GM18868 (cell line): ENCODE measurements at regions not wholly inside any gene's neighbourhood (a gene's known extent, or its start where the extent isn't known, plus 50 kb on each side); places are given as distances from the start of the nearest gene placed in this dataset.

ENCODE experiments used
- ATAC-seq: cut with Tn5 transposase; IDR thresholded peaks from one replicate; pipeline ENCODE4 v1.9.1; 2021; ENCODE audit warnings: mild to moderate bottlenecking, moderate library complexity; ENCODE audit not compliant: unreplicated experiment

DNA sequence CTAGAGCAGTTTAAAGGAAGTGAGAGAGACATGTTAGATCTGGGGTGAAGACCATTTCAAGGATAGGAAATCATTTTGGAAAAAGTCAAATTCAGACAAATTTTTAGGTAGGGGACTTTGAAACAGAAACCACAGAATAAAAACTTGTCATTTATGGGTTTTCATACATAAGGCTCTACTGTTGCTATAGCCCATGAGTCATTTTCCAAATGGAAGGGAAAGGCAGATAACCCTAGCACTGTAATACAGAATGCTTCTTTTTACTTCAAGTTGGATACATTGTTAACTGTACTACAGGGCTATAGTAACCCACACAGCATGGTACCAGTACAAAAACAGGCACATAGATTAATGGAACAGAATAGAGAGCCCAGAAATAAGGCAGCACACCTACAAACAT, 455.4 kb downstream of the EBF1 start:
- ATAC-seq, result no peak

DNA sequence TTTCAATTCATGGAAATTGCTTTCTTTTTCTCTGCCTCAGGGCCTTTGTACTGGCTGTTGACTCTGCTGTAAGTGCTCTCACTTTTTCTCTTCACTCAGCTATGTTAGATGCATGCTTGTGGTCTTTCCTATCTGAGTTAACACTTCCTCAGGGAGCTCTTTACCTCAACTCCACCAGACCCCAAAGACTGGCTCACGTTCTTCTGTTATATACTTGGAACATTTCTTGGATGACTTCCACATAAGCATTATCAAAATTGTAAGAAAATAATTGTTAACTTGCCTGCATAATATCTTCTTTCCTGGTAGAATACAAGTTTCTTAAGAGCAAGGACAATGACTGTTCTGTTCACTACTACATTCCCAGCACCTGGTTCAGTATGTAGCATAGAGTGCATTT, 455.9 kb downstream of the EBF1 start:
- no peak for ATAC-seq

DNA sequence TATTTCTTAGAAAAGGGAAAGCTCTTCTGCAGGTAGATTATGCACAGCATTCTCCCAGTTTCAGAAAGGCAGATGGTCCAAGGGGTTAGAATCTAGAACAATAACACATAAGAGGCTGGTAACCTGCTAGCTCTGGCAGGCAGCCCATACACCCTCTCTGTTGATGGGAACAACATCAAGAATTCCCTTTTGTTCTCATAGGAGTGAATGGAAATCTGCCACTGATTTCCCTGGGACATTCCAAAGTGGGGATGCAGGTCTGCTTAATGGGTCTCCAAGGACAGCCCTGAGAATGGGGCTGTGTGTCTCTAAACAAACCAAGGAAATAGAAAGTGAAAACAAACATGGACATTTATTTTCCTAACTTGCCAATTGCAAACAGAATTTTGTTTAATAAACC, 456.8 kb downstream of the EBF1 start:
- ATAC-seq, result no peak

DNA sequence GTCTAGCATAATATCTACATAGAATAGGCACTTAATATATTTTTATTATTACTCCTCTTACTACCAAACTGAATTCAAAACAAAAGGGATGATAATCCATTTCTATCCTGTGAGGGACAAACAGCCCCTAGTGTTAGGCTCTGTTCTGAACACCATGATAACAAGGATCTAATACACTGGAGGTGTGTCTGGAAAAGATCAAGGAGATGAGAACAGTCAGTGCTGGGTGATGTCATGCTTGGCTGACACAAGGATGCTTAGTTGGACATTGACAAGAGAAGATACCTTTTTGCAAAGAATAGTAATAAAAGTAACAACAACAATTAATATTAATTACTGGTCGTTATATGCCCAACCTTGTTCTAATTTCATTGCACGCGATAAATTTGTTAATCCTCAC, 458.7 kb downstream of the EBF1 start:
- ATAC-seq, result no peak

DNA sequence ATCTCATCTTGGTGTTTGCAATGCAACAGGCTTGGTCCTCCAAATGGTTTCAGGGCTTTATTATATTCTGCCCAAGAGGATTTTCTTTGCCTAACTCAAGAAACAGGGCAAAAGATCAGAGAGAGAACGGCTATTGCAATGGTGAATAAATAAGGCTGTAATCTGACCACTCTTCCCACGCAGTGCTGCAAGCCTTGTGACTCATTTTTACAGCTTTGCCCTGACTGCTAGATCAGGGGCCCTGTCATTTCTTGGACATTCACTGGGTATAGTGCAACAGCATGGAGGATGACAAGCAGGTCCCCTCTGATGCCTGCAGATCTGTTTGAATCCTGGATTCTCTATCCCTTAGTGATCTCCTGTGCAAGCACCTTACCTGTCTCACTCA, 459.1 kb downstream of the EBF1 start:
- no peak for ATAC-seq

DNA sequence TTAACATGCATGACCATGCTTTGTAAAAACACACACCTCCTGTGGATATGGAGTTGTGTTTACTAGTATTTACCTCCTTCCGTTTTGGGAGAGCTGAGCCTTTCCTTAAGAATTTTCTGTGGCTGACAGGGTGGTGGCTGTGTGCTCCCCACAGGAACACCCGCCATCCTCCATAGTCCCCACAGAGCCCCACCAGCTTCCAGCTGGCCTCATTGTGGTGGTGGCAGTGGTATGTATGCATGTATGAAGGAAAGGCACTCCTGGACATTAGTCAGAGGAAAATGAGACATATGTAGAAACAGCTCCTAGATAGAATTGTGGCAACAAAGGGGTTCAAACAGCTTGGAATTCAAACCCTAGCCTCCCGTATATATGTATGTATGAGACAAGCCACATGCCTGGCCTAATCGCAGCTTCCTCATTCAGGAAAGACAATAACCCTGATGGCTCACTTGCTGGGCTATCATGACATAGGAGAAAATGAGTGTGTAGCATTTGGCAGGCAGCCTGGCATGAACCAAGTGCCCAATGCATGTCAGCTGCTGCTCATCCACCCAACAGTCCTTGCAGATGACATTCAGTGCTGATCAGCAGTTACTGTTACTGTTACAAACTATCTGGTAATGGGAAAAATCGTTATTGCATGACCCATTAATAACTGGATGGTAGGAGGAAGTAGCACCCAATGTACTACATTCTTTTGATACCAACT, 459.7 kb downstream of the EBF1 start:
- no peak for ATAC-seq

DNA sequence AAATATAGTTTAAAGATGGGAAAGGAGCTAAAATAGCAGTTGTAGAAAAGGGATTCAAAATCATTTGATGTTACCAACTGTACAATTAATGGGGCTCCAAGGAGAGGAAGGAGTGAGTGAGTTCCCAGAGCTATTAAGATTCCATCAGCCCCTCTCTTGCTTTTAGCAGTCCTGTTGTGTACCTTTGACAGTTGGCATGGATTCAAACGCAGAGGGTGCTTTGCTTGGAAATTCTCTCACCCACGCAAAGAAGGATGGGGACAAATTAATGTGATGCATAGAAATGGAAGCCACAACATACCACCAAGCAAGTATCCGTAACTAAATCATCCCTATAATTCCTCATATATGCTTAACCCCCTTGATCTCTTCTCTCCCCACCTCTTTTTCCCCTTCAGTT, 461.3 kb downstream of the EBF1 start:
- ATAC-seq, result no peak

DNA sequence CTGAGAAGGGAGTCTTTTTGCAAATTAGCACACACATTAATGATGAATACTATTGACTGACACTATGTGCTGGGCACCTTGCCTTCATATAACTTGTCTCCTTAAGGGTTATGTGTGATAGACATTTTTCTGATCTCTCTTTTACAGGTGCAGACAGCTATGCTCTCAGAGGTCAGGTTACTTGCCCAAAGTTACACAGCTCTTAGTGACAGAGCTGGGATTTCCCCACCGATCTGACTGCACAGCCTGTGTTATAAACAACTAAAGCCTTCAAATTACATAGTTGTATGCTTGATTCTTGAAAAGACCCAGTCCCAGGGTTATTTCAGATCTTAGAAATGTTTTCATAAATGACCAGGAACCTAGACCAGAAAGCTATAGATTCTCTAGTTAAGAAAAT, 462.7 kb downstream of the EBF1 start:
- peak; percentile 69 for ATAC-seq

DNA sequence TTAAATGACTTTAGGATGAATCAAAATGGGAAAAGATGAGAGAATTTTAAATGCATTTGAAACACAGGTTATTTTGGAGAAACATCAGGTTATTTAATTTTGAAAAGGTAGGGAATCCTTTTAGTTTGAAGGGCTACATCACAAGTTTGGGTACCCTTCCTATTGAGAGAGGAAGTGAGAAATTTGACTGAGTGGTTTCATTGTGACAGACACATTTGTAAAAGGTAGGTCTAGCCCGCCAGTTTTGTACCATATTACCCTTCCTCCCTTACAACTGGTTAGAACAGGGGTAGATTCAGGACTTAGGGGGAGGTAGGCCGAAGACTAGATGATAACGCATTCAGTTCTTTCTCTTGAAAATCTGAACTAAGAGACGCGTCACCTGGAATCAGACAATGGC, 464.2 kb downstream of the EBF1 start:
- ATAC-seq, result peak; percentile 78

DNA sequence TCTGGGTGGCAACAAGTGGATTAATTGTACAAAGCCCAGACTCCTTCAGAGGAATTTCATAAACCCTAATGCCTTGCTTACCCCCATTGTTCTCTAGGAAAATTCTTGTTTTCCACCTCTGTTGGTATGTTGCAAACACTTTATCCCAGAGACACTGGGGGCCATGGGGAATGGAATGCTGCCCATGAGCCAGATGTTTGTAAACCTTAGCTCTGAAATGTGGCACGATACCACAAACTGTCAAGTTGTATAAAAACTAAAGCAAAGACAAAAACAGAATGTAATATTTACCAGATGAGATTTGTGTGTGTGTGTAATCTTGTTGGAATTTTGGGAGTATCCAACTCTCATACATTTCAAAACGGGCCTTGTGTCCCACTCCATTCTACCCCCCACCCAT, 465.0 kb downstream of the EBF1 start:
- ATAC-seq, result no peak

DNA sequence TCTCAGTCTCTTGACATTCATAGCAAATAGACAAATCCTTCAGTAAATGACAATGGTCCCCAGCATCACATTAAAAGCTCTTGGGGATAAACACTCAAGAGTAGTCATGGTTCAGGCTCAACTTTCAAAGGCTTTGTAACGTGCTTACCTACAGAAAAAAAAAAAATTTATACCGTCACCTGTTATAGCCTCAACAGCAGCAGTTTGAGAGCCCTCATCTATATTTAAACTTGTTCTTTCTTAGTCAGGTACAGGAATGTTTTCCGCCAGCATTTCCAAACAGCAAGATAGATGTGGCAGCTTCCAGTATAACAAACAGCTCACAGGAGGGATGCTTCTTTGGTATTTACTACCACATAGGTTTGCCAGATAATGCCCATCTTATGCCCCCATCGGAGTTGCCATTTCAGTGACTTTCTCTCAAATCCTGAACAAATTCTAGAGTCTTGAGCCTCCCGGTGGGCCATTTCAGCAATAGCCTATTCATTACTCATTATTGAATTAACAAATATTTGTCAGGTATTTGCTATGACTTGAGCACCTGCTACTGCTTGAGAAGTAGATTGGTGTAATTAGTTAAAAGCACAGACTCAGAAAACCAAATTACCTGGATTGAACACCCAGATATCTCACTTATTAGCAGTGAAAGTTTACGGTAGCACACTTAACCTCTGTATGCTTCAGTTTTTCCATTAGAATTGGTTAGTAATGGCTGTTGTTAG, 470.0 kb downstream of the EBF1 start:
- no peak for ATAC-seq

DNA sequence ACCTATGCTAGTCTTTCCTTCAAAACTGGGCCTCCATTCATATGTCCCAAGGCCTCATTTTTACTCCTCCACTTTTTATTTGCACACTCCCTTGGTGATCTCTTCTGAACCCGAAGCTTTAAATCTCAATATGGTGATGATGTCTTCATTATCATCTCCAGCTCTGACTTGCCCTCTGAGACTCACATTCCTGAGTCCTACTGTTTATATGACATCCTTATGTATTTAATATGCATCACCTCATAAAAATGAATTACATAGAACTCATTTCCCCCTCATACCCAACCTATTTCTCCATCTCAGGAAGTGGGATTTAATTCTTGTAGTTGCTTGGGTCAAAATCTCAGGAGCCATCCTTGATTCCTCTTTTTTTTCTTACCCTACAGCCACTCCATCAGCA, 473.0 kb downstream of the EBF1 start:
- ATAC-seq, result no peak

DNA sequence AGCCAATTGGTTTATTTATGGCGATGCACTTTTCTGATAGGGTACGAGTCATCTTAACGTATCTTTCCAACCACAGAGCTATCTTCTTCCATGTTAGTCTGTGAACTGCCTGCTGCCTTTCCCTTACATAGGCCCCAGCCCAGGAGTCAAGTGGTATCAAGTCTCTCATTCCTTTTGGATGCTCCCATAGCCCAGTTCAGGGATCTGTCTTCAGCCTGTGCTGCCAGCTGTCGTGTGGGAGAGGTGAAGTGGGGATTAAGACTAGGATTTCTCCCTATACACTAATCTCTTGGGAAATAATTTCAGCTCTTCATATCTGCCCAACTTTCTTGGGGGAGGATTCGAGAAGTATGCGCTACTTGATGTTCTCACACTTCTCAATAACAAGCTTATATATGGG, 475.7 kb downstream of the EBF1 start:
- ATAC-seq, result no peak

DNA sequence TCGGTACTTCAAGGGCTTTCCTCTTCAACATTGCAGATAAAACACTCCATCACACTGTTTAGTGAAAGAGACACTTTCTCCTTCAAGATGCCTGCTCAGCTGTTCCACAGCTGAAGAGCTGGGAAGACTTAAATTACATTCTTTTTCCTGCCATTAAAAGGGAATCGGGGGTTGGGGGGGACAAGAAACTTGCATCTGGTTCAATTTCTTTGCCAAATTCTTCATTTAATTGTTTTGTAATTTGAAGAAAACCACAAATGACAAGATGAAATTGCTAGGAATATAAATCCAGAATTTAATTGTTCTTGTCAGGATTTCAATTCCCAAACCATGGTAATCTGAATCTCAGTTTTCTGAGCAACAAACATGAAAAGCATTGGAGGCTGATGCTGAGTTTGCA, 478.3 kb downstream of the EBF1 start:
- ATAC-seq, result no peak

DNA sequence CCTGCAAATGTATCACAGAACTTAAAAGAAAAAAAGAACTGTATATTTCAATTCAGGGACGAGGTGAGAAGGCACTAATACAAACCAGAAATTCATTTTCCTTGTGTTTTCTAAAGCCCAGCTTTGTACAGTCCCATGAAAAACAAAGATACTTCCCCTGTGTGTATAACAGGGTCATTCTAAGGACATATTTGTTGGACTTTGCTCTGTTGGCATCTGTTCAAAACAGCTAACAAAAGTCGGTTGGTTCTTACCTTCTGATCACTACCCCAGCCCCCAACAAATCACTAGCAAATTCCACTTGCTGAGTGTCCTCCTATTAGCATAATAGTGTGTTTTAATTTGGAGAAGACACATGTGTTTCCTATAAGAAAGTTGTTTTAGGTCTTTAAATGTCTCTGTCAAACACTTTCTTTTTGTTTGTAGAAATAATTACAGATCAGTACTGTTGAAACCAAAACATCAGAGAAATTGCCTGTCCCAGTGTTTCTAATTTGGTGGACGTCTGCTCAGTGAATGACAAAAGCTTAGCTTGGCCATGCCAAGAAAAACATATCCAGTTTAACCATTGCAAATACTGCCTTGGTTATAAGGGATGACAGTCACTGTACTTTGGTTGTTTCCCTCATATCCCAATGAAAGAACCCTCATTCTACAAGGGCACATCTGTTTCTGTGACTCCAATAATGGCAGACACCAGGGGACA, 480.5 kb downstream of the EBF1 start:
- ATAC-seq, result no peak

DNA sequence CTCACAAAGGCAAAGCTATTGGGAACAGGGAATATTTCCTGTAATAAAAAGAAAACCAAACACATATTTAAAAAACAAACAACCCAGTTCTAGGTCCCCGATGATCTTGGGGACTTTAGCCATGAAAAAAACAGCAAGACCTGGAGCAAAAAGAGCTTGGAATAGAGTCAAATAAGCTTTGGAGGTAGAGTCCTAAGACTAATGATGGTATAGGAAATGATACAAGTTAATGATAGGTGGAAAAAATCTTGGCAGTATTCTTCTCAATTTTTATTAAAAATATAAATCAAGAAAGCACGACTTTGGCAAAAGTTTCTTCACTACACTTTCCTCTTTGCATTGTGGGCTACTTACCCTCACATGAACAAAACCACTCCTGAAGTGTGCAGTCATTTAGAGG, 481.5 kb downstream of the EBF1 start:
- no peak for ATAC-seq

DNA sequence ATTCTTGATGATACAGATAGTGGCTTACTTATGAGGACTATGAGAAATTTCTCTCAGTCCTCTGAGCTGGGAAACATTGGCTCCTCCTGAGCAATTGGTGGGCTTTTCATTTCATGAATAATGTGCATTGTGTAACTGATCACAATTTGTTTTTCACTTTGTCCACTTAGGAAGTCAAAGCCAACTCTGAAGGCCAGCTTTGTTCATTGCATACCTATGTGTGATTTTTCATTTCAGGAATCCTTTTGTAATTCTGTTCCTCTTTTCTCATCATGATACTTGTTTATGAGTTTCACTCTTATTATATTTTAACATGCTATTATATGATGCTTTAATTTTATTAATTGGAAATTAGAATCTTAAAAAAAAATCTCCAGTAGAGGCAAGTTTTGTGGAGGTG, 483.0 kb downstream of the EBF1 start:
- no peak for ATAC-seq

DNA sequence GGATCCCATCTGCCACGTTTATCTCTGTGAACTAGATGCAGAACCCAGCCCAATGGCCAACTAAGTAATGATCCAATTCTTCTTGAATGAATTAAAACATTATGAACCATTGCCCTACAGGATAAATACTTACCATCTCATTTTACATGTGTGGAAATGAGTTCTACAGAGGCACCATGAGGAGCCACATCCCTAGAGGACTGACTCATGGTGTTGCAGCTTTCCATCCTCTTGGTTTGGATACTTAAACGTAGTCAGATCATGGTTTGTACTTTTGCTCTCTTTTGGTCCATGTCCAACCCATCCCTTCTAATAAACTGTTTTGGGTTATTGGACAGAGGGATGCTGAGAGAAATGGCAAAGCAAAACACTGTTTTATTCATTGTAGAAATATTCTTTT, 484.8 kb downstream of the EBF1 start:
- ATAC-seq, result no peak

DNA sequence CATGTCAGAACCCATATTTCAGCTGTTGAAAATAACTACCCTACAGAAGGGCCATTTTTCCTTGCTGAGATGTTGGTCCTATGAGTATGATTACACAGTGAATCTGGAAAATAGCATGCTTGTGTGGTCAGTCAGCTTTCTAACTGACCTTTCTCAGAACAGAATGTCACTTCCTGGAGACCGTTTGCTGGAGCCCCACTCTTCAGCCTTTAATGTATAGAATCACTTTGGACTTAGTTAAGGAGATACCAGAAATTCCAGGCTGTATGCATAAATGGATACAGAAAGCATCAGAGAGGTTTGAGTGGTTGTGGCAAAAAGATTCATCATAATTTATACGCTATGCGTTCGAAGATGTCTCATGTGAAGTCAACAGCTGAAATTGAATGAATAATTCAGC, 488.1 kb downstream of the EBF1 start:
- ATAC-seq, result no peak

DNA sequence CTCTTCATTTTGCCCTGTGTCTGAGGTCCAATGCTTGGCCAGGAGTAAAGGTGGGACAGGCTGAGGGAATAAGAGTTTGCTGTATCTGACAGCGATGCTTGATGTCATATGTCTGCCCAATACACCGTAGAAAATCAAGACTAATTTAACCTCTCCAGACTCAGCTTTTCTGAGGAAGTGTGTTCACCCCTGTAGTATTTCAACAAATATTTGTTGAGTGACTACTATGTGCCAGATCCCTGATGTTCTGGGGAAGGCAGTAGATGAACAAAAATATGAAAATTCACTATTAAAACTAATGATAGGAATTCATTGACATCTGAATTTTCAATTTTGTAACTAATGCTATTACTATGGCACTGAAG, 489.7 kb downstream of the EBF1 start:
- no peak for ATAC-seq

DNA sequence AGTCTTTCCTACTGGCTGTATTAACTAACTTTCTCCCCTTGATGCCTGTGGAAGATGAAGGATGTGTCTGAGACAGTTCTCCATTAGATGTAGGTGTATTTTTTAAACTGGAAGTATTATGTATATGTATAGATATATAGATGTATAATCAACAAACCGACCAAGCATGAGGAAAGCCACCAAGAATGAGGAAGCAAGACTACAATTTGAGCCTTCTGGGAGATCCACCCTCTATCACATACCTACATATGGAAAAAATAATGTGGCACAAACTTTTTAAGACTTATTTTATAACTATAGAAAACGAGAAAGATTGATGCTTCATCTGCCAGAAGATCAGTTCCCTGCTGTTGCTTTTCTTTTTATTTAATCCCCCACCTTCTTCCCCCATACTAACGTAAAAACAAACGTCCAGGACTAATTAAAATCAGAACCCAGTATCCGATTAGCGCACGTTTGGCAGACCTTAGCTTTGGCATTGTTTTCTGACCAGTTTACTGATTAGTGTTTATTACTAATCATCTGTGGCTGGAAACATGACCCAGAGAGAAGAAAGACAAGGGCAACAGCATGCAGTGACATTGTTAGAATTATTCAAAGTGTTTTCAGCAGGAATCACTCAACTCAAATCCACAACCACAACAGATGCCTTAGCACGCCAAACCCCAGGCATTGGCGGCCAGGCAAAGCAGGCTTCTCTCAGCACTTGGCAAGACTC, 490.2 kb downstream of the EBF1 start:
- ATAC-seq, result no peak

DNA sequence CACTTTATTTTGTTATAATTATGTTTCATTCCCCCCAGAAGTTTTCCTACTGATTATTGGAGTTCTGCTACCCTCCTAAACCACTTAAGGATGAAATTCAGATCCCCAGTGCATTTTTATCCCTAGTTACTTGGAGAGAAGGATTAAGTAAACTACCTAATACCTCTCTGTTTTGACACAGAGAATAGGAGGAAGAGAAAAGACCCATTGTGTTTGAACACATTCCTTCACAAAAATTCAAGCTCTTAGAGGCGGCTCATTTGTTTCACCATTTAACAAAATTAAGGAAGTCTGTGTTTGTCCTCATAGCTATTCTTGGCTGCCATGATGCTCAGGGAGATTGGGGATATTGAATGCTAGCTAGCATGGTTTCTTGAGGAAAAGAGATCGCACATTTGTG, 492.6 kb downstream of the EBF1 start:
- no peak for ATAC-seq
